ENCODE measurements at regions not wholly inside any gene's neighbourhood (a gene's known extent, or its start where the extent isn't known, plus 50 kb on each side); places are given as distances from the start of the nearest gene placed in this dataset.
A peak's percentile ranks its signal among the peaks of the same experiment; 100 is the strongest.
"Not testable (repeated sequence)": the region's sequence is repeated elsewhere in the genome, so short reads cannot be mapped to it uniquely, and the experiment has no call there.

GRCh38 chr2:220748875-220749479, 823.1 kb downstream of the EPHA4 start:
- in situ Hi-C loops (cut with HindIII; ENCODE audit: low sequenced_read_pairs): no loop called here
- DNase-seq (ENCODE audit: low read depth): no peak

GRCh38 chr2:220753486-220753885, 818.6 kb downstream of the EPHA4 start:
- in situ Hi-C loops (cut with HindIII; ENCODE audit: low sequenced_read_pairs): no loop called here
- no peak for TF ChIP-seq CTCF (IDR thresholded peaks at IDR 0.05; ENCODE audit: low read depth, low read length, missing control alignments)
- peak; percentile 69 for DNase-seq (ENCODE audit: low read depth)

More at GRCh38 chr2:220748875-220749479, 823.1 kb downstream of the EPHA4 start:
- no peak for TF ChIP-seq CTCF (IDR thresholded peaks at IDR 0.05; ENCODE audit: low read depth, low read length, missing control alignments)
- H3K4me3 ChIP-seq (ENCODE audit: low read depth, low read length): no peak overlapping the region

GRCh38 chr2:220756653-220757052, 815.5 kb downstream of the EPHA4 start:
- in situ Hi-C loops (cut with HindIII; ENCODE audit: low sequenced_read_pairs): no loop called here
- no peak for TF ChIP-seq CTCF (IDR thresholded peaks at IDR 0.05; ENCODE audit: low read depth, low read length, missing control alignments)

More at GRCh38 chr2:220753486-220753885, 818.6 kb downstream of the EPHA4 start:
- H3K4me3 ChIP-seq (ENCODE audit: low read depth, low read length): no peak overlapping the region

GRCh38 chr2:220758376-220758775, 813.7 kb downstream of the EPHA4 start:
- DNase-seq (ENCODE audit: low read depth); H3K4me3 ChIP-seq (ENCODE audit: low read depth, low read length); in situ Hi-C loops (cut with HindIII; ENCODE audit: low sequenced_read_pairs): not testable (repeated sequence)

More at GRCh38 chr2:220756653-220757052, 815.5 kb downstream of the EPHA4 start:
- no peak overlapping the region for H3K4me3 ChIP-seq (ENCODE audit: low read depth, low read length)
- DNase-seq (ENCODE audit: low read depth): no peak

GRCh38 chr2:220764171-220764570, 807.9 kb downstream of the EPHA4 start:
- in situ Hi-C loops (cut with HindIII; ENCODE audit: low sequenced_read_pairs): no loop called here
- TF ChIP-seq CTCF (IDR thresholded peaks at IDR 0.05; ENCODE audit: low read depth, low read length, missing control alignments): no peak
- no peak overlapping the region for H3K4me3 ChIP-seq (ENCODE audit: low read depth, low read length)
- no peak for DNase-seq (ENCODE audit: low read depth)

DNA sequence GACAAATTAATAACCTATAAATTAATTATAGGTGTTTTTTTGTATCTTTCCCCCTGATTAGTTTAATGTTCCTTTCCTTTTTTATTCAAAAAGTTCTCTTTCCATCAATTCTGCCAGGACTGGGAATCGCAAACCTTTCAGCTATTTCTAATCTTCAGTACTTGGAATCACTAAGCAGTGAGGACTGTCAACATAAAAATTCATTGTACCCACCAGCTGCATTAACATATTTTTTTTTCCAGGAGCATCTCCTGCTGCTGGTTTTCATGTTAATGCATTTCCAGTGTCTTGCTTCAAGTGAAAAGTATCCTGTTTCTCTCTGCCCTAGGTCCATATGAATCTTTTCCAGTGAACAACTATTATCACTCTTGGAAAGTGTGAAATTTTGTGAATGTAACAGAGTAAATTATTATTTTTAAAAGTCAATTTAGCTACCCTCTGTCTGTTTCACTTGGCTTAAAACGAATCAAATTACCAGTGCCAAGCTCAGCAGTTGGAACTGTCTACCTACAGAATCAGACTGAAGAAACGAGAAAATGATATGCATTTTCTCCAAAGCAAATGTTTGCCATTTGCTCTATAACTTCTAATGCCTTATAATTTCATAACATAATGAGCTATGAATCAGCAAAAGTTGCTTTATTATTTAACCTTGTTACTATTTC, 804.4 kb downstream of the EPHA4 start:
- in situ Hi-C loops (cut with HindIII; ENCODE audit: low sequenced_read_pairs): no loop called here
- no peak for TF ChIP-seq CTCF (IDR thresholded peaks at IDR 0.05; ENCODE audit: low read depth, low read length, missing control alignments)
- no peak for DNase-seq (ENCODE audit: low read depth)
- H3K4me3 ChIP-seq (ENCODE audit: low read depth, low read length): no peak overlapping the region

- no peak overlapping the region for H3K4me3 ChIP-seq (ENCODE audit: low read depth, low read length)
- DNase-seq (ENCODE audit: low read depth): no peak
- TF ChIP-seq CTCF (IDR thresholded peaks at IDR 0.05; ENCODE audit: low read depth, low read length, missing control alignments): no peak
- in situ Hi-C loops (cut with HindIII; ENCODE audit: low sequenced_read_pairs): no loop called here
These were observed 796.1 kb downstream of the EPHA4 start for GRCh38 chr2:220775856-220776488.

DNA sequence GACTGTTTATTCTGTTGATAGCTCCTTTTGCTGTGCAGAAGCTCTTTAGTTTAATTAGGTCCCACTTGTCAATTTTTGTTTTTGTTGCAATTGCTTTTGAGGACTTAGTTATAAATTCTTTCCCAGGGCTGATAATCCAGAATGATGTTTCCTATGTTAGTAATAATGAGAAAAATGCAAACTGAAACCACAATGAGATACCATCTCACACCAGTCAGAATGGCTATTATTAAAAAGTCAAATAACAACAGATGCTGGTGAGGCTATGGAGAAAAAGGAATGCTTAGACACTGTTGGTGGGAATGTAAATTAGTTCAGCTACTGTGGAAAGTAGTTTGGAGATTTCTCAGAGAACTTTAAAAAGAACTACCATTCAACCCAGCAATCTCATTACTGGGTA, 793.0 kb downstream of the EPHA4 start:
- DNase-seq (ENCODE audit: low read depth); in situ Hi-C loops (cut with HindIII; ENCODE audit: low sequenced_read_pairs); H3K4me3 ChIP-seq (ENCODE audit: low read depth, low read length): not testable (repeated sequence)

Measured in astrocyte of the cerebellum (primary cell).